Liver (tissue), 8 donors: ENCODE measurements at regions not wholly inside any gene's neighbourhood (a gene's known extent, or its start where the extent isn't known, plus 50 kb on each side); places are given as distances from the start of the nearest gene placed in this dataset.

Experiments
- DNase-seq: peaks from one replicate; pipeline ENCODE4 v3.0.0-alpha.2; 2017; ENCODE audit warnings: low spot score
- H3K27ac ChIP-seq, 2 donors: one replicate each; pipeline ENCODE4 v1.7.0; 2013; ENCODE audit warnings: inconsistent platforms in 2 of 2, low read length in 2 of 2, control low read depth in 1 of 2, low read depth in 1 of 2, mild to moderate bottlenecking in 1 of 2
- H3K27me3 ChIP-seq, 4 donors: one replicate each; pipeline versions ENCODE4 v1.6.1 to v1.7.0; 2013; ENCODE audit warnings: low read length in 3 of 4, inconsistent platforms in 1 of 4, mild to moderate bottlenecking in 1 of 4, moderate library complexity in 1 of 4; ENCODE audit not compliant: control insufficient read depth in 4 of 4, insufficient read depth in 4 of 4
- H3K36me3 ChIP-seq, 4 donors: one replicate each; pipeline versions ENCODE4 v1.6.1 to v1.7.0; 2013; ENCODE audit warnings: low read length in 3 of 4, mild to moderate bottlenecking in 3 of 4, low read depth in 1 of 4, moderate library complexity in 1 of 4; ENCODE audit not compliant: control insufficient read depth in 4 of 4, insufficient read depth in 3 of 4
- H3K4me1 ChIP-seq, 4 donors: one replicate each; pipeline versions ENCODE4 v1.6.1 to v1.7.0; 2013; ENCODE audit warnings: low read length in 3 of 4, mild to moderate bottlenecking in 3 of 4, moderate library complexity in 1 of 4; ENCODE audit not compliant: control insufficient read depth in 4 of 4, insufficient read depth in 4 of 4
- H3K4me3 ChIP-seq, 3 donors: one replicate each; pipeline versions ENCODE4 v1.6.1 to v1.7.0; 2013; ENCODE audit warnings: low read length in 3 of 3, control low read depth in 1 of 3, low read depth in 1 of 3, mild to moderate bottlenecking in 1 of 3
- H3K9ac ChIP-seq, 2 donors: one replicate each; pipeline ENCODE4 v1.7.0; 2013; ENCODE audit warnings: low read length in 2 of 2, mild to moderate bottlenecking in 2 of 2, moderate library complexity in 2 of 2, control low read depth in 1 of 2, low read depth in 1 of 2
- H3K9me3 ChIP-seq, 4 donors: one replicate each; pipeline versions ENCODE4 v1.6.1 to v1.7.0; 2013; ENCODE audit warnings: low read length in 3 of 4; ENCODE audit not compliant: control insufficient read depth in 4 of 4
- ATF3 ChIP-seq: IDR thresholded peaks from 2 replicates; pipeline ENCODE4 v1.6.1; 2016; ENCODE audit warnings: antibody characterized with exemption
- CTCF ChIP-seq: fragments of 150-350 bp; IDR thresholded peaks from 2 replicates; pipeline ENCODE4 v1.5.1; 2017; ENCODE audit warnings: improper control_type of control experiment, low read depth, low read length; ENCODE audit not compliant: missing input control
- EGR1 ChIP-seq, 2 donors: IDR thresholded peaks; 2 replicates each; pipeline ENCODE4 v1.6.1; 2016 to 2018; ENCODE audit warnings: antibody characterized with exemption in 2 of 2, low read depth in 2 of 2
- FOXA1 ChIP-seq: IDR thresholded peaks from 2 replicates; pipeline ENCODE4 v1.6.1; 2016; ENCODE audit warnings: antibody characterized with exemption
- FOXA2 ChIP-seq: IDR thresholded peaks from 2 replicates; pipeline ENCODE4 v1.6.1; 2016; ENCODE audit warnings: antibody characterized with exemption
- GABPA ChIP-seq, 2 donors: IDR thresholded peaks in 1 of 2; conservative IDR thresholded peaks in 1 of 2; 2 replicates each; pipeline ENCODE4 v1.6.1; 2016; ENCODE audit warnings: antibody characterized with exemption in 2 of 2, mild to moderate bottlenecking in 1 of 2, moderate library complexity in 1 of 2
- HNF4A ChIP-seq, 2 donors: conservative IDR thresholded peaks; 2 replicates each; pipeline ENCODE4 v1.6.1; 2016; ENCODE audit warnings: antibody characterized with exemption in 2 of 2, mild to moderate bottlenecking in 2 of 2
- HNF4G ChIP-seq: IDR thresholded peaks from 2 replicates; pipeline ENCODE4 v1.6.1; 2016; ENCODE audit warnings: antibody characterized with exemption
- MAX ChIP-seq: IDR thresholded peaks from 2 replicates; pipeline ENCODE4 v1.6.1; 2016; ENCODE audit warnings: antibody characterized with exemption
- NR2F2 ChIP-seq: IDR thresholded peaks from 2 replicates; pipeline ENCODE4 v1.6.1; 2016; ENCODE audit warnings: antibody characterized with exemption
- RAD21 ChIP-seq, 2 donors: IDR thresholded peaks; 2 replicates each; pipeline ENCODE4 v1.6.1; 2016; ENCODE audit warnings: antibody characterized with exemption in 2 of 2, mild to moderate bottlenecking in 2 of 2
- RXRA ChIP-seq, 2 donors: IDR thresholded peaks; 2 replicates each; pipeline ENCODE4 v1.6.1; 2017 to 2018; ENCODE audit warnings: antibody characterized with exemption in 2 of 2, mild to moderate bottlenecking in 1 of 2
- SP1 ChIP-seq: IDR thresholded peaks from 2 replicates; pipeline ENCODE4 v1.6.1; 2018; ENCODE audit warnings: antibody characterized with exemption, mild to moderate bottlenecking
- TAF1 ChIP-seq: conservative IDR thresholded peaks from 2 replicates; pipeline ENCODE4 v1.6.1; 2016; ENCODE audit warnings: antibody characterized with exemption, mild to moderate bottlenecking
- YY1 ChIP-seq: IDR thresholded peaks from 2 replicates; pipeline ENCODE4 v1.6.1; 2016; ENCODE audit warnings: antibody characterized with exemption, mild to moderate bottlenecking
- WGBS: extraction: QIAGEN DNeasy Blood & Tissue Kit; methylation state at CpG from one replicate; pipeline ENCODE4 v1.1.7; 2013; 5-methylcytosine and 5-hydroxymethylcytosine counted together
- TF ChIP-seq, protein P1 (sequence below): IDR thresholded peaks from 2 replicates; pipeline ENCODE4 v1.6.1; 2016; ENCODE audit warnings: antibody characterized with exemption
- donor health status: healthy.
- donor health status: healthy.
- donor health status: healthy.
- donor health status: healthy.
- donor health status: healthy.

DNA sequence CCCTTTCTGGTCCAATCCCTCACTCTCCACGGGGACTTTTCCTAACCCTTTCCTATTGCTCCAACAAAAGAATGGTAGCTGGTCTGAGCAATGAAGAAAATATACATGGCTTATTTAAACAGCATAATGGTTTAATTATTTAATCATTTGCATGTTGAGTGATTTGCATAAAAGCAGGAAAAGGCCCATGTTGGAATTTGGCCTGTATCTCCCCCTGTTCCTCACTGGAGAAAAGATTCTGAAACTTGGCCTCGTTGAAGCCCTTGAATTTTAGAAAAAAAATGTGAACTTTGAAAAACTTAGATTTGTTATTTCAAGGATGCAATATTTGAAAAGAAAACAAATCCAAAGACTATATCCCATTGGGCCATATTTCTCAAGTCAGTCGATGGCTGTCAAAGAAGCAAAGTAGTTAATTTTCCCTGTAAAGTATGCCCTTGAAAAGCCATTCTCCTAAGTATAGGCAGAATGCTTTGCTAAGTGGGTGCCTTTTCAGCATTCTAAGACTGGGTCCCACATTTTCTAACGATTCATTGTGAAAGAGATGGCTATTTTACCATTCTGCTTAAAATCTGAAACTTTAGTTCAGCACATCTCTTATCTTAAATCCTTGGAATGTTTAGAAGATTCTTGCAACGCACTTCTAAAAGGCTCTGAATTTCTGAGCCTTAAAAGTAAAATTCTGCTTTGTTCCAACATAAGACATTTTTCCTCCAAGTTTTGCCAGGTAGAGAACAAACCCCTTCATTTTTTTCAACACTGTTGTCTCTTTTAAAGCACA lies 428.8 kb downstream of the ARHGEF28 start (continued):
- TF ChIP-seq, protein P1, sequence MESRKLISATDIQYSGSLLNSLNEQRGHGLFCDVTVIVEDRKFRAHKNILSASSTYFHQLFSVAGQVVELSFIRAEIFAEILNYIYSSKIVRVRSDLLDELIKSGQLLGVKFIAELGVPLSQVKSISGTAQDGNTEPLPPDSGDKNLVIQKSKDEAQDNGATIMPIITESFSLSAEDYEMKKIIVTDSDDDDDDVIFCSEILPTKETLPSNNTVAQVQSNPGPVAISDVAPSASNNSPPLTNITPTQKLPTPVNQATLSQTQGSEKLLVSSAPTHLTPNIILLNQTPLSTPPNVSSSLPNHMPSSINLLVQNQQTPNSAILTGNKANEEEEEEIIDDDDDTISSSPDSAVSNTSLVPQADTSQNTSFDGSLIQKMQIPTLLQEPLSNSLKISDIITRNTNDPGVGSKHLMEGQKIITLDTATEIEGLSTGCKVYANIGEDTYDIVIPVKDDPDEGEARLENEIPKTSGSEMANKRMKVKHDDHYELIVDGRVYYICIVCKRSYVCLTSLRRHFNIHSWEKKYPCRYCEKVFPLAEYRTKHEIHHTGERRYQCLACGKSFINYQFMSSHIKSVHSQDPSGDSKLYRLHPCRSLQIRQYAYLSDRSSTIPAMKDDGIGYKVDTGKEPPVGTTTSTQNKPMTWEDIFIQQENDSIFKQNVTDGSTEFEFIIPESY = no peak

- no peak overlapping the region for H3K27ac ChIP-seq
- DNase-seq = no peak
- WGBS = 94% methylated on average over 5 of the region's 5 CpGs
- H3K4me3 ChIP-seq = no peak overlapping the region
- no peaks in the 10 kb centered on the region for H3K36me3 ChIP-seq
- no peak overlapping the region for H3K9ac ChIP-seq
- H3K9me3 ChIP-seq = no peaks in the 10 kb centered on the region
- no peak for TF ChIP-seq NR2F2
- TF ChIP-seq, protein P1 = no peak
- no peak for TF ChIP-seq FOXA1
- TF ChIP-seq YY1 = no peak
- no peak for TF ChIP-seq HNF4G
- no peak for TF ChIP-seq EGR1 (IDR thresholded peaks at IDR 0.05; ENCODE audit: low read depth in 2 of 2)
- TF ChIP-seq RAD21 (IDR thresholded peaks at IDR 0.05) = no peak
- no peak for TF ChIP-seq MAX
- TF ChIP-seq TAF1 = no peak
- TF ChIP-seq FOXA2 = no peak
- no peaks in the 10 kb centered on the region for H3K4me1 ChIP-seq
- no peaks in the 10 kb centered on the region for H3K27me3 ChIP-seq
Observed at GRCh38 chr5:74054139-74054538, 428.1 kb downstream of the ARHGEF28 start.

DNA sequence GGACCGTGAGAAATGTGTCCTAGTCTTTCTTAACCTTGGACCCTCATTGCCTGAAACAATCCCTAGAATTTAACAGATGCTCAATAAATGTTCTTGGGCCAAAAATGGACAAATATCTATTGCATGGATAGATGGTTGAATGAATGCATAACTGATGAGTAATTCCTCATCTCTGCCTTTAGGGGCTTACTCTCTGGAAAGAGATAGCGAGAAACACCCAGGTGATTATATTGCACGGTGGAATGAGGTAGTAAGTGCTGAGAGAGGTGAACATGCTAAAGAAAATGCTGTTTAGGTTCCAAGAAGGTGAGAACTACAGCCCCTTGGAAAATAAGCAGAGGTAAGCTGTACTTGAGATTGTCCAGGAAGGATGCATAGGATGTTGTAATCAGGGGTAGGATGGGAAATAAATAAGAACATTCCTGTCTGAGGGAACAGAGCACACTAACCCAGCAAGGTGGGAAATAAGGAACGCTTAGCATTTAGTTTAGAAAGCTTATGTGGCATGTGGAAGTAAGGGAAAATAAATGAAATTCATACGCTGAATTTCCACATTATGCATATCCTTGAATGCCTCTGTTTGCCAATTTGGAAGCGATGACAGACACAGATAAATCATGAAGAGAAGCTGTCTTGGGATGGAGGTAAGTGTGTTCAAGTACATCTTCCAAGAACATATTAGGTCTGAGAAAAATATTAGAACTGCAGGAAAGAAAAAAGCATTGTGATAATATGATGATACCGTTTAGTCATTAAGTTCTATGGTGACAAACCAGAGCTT lies 426.6 kb downstream of the ARHGEF28 start:
- TF ChIP-seq EGR1 (IDR thresholded peaks at IDR 0.05; ENCODE audit: low read depth in 2 of 2) (no peak), SP1 (no peak), TAF1 (no peak), GABPA (IDR thresholded peaks at IDR 0.05 in 1 of 2, conservative IDR thresholded peaks at IDR 0.05 in 1 of 2) (no peak), CTCF (no peak), RXRA (IDR thresholded peaks at IDR 0.05) (no peak), HNF4G (no peak), FOXA2 (no peak), RAD21 (IDR thresholded peaks at IDR 0.05) (no peak), FOXA1 (no peak), MAX (no peak), ATF3 (no peak), HNF4A (conservative IDR thresholded peaks at IDR 0.05) (no peak)
- TF ChIP-seq, protein P1 = no peak
- no peak for DNase-seq
- Histone ChIP-seq H3K4me3 (no peak overlapping the region), H3K4me1 (no peaks in the 10 kb centered on the region), H3K9ac (no peak overlapping the region), H3K36me3 (no peaks in the 10 kb centered on the region), H3K27ac (no peak overlapping the region), H3K27me3 (no peaks in the 10 kb centered on the region), H3K9me3 (peaks cover 0 to 1% (median 0%) of the 10 kb centered on the region in 4 donors)
- WGBS = 87% methylated on average over 7 of the region's 7 CpGs
